DMS53 treated with DMSO at 0.1 percent for 48 hours (cell line): ENCODE measurements at regions not wholly inside any gene's neighbourhood (a gene's known extent, or its start where the extent isn't known, plus 50 kb on each side); places are given as distances from the start of the nearest gene placed in this dataset.

Experiments
- DNase-seq: peaks from one replicate; lab custom pipeline; 2025; ENCODE audit not compliant: unreplicated experiment; lab: John Stamatoyannopoulos, UW

DNA sequence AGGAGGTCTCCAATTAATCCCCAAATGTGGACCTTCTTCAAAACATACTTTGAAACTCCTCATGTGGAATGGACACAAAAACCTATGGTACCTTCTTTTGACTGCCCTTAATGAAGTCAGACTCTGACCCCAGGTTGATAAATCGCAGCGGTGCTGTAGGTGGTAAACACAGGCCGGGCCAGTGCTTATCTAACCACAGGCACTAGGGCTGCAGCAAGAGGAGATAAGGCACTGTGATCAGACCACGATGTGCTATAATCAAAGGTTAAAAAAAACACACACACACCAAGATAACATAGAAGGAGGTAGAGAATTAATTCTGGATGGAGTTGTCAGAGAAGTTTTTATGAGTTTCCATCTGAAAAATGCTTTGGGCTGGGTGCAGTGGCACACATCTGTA is 52.3 kb upstream of the SIPA1L2 start:
- no peak for DNase-seq

DNA sequence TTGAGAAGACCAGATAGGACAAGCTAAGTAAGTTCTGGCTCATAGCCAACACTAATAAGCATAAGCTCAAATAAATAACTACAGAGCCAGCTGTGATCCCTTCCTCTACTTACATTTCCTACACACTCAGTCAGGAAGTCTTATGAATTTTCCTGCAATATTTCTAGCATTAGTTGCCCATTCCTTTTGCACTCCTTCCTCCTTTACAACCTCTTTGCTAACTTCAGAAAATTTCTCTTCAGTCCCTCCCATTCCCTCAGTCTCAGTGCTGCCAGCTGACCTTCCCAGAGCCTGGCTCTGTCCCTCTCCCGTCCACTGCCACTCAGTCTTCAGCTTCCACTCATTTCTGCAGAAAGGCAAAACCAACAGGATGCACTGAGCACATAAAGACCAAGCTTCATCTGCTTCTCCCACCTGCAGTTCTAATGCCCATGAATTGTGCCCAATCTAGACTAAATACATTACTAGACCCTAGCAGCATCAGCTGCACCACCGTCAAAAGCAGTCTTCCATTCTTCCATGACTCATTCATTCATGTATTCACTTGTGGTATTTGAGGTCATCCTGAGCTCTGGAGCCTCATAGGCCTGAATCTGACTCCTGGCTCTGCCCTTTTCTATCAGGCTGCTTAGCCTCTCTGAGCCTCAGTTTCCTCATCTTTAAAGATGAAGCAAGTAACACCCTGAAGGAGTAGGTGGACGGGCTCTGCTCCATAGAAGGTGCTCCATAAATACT is 54.6 kb upstream of the SIPA1L2 start:
- DNase-seq = no peak

DNA sequence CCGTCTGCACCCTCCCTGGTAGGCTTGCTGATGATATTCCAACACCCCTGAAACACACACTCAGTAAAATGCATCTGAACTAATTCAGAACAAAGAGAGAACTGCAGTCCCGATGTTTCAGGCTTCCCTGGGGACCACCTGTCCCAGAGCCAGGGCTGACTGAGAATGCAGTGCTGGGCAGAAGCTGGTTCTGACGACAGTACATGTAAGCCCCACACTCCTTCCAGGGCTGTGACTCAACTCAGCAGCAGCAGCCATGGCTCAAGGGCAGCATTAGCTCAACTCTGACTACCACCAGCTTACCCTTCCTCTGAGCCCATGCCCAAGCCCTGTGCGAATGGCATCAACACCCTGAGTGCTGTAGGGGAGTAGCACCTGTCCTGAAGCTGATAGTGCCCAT is 56.4 kb upstream of the SIPA1L2 start:
- no peak for DNase-seq

DNA sequence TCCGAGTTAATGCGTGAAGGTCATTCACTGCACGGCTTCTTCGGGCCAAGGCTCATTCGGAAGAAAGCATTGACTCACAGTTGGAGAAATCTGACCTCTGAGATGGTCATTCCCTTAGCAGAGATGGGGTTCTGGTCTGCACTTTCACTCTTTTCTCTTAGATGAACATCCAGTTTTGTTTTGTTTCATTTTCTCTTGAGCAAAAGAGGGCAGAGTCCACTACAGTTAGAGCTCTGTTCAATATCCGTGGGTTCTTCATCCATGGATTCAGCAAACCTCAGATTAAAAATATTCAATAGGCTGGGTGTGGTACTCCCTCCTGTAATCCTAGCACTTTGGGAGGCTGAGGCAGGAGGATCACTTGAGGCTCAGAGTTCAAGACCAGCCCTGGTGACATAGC is 57.4 kb upstream of the SIPA1L2 start:
- no peak for DNase-seq

DNA sequence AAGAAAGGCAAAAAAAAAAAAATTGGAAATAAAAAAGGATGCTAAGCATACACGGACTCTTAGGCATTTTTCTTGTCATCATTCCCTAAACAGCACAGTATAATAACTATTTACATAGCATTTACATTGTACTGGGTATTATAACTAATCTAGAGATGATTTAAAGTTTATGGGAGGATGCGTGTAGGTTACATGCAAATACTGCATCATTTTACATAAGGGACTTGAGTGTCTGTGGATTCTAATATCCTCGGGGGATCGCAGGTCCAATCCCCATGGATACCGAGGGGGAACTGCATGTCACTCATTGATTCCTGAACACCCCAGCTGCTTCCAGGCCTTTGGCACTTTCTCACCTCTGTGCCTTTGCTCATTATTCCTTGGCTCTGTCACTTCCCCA is 57.8 kb upstream of the SIPA1L2 start:
- no peak for DNase-seq

DNA sequence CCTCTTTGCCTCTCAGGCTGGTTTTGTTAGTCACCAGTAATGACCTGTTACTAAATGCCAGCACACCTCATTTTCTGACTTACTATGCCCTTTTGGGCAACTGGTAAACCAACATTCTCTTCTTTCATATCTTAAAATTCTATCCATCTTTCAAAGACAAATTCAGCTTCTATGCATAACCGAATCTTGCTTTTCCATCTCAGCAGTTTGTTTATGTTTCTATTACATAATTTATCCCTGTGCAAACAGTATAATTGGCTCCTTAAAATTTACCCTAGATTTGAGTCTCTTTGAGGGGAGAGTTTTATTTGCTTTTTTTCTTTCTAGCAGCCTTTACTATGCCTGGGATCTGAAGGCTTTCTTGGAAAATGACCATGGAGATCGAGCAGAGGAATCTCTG is 58.5 kb upstream of the SIPA1L2 start:
- DNase-seq = no peak

DNA sequence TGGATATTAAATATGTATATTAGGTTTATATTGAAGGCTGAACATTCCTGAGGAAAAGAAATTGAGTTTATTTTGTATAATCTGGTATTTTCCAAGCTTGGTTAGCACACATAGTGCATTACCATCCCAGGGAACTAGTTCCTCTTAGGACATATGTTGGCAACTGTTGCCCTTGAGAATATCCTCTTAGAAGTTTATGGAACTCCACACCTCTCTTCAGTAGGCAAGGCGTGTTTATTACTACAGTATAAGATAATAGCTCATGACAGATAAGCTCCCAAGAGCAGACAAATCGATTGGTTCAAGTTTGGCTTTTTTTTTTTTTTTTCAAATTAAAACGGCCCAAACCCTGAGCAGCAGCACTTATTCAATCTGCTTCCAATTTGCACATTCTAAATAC is 59.8 kb upstream of the SIPA1L2 start:
- DNase-seq = no peak

DNA sequence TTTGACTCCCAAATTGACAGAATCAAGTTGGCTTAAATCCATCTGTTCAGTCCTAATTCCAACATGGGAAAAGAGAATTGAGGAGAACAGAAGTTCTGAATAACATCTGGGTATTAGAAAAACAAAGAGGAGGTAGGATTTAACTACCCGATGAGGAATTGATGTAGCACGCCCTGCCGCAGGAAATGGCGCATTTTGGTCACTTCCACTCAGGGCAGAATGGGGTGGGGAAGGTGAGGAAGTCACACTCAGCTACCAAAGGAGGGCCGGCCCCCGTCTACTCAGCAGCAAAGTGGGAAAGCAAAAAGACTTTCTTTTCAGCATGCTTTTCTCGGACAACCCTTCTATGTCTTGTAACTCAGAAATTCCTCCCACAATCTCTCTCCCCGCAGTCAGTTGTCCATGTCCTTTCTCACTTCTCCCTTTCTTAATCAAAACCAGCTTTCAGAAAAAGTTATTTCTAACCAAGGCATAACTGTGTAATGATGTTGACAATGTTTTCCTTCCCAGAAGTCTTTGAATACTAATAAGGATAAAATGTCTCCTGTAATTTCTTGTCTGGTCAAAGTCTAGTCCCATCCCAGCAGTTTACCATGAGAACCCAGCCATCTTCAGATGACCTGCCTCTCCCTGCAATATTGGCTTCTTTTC is 60.5 kb upstream of the SIPA1L2 start:
- DNase-seq = no peak

DNA sequence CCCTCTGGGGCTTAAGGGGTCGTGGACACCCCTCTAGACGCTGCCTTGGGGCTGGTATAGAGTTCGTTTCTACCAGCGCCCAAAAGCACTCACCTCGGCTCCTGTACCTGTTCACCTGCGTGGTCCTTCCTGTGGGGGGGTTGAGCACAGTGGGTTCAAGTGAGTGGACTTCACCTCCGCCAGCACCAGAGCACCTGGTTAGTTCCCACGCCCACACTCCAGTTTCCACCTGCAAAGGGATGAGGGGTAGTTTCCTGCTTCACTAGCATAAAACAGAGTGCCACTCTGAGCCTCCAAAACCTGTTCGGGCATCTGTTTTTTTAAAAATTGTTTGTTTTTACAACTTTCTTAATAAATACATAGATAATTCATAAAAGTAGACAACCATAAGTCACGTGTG is 64.5 kb upstream of the SIPA1L2 start:
- no peak for DNase-seq

DNA sequence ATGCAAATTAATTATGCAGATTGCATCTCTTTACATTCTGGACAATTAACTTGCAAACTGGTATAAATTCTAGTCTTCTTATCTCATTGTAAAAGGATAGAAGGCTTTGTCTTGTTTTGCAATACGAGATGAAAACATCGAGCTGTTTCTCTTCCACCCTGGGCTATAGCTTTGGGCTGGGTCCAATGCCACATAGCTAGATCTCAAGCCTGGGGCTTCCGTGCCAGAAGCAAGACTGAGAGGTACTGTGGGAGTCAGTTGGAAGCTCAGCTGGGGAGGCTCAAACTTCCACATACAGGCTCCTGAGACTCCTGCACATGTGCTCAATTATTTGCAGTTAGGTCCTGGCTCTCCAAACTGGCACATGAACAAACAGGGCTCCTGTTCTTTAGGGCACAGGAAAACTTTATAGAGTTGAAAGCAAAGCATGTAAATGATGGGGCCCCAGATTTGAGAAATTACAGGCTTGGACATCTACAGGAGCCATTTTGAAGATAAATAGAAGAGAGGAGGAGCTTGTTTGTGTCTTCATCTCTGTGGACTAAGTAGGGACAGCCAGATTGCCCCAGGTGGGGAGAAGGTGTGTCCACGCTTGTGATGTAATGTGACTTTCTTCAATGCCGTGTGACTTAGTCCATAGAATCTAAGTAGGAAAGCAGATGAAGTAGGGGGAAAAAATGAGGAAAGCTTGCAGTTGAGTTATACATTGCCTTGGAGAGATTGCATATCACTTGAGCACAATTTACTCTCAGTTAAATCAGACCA is 65.9 kb upstream of the SIPA1L2 start:
- DNase-seq = no peak

DNA sequence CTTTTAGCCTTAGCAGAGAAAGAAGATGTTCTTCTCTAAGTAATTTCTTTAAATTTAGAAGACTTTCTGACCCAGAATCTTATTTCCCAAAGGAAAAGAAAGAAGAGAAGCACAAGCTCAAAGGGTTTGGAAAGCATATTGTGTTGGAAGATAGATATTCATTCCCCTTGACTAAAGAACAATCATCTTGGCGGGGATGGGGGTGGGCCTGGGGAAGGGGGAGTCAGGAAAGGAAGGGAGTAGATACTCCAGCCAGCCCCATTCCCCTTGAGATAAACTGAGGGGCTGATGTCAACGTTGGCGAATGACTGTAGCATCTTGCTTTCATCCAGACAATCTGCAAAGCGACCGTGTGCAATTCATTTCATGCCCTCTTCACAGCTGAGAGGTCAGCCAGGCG is 66.5 kb upstream of the SIPA1L2 start:
- DNase-seq = no peak

DNA sequence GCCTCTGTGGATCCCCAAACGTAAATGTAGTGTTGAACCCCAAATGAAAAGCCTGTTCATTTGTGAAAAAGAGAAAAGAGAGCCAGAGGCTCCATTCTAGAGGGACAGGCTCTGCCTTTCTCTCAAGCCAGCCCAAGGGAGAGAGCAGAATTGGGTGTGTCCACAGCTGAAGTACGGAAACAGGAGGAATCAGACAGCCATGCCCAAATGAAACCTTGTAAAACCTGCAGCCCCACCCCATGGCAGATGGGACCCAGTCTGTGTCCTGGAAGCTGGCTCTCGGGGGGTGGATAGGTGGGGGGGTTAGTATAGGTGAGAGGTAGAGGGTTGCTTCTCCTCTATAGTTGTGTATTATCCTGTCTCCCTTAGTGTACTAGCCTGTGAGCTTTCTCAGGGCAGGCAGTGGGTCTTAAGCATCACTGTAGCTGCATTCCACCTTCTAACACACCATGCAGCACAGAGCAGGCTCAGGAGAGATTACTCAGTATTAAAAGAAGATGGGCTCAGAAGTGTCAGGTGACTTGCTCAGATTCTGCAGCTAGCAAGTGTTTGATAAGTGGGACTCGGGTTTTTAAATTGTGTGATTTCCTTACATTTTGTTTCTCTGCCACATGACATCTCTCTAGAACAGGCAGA is 67.4 kb upstream of the SIPA1L2 start:
- DNase-seq = no peak

DNA sequence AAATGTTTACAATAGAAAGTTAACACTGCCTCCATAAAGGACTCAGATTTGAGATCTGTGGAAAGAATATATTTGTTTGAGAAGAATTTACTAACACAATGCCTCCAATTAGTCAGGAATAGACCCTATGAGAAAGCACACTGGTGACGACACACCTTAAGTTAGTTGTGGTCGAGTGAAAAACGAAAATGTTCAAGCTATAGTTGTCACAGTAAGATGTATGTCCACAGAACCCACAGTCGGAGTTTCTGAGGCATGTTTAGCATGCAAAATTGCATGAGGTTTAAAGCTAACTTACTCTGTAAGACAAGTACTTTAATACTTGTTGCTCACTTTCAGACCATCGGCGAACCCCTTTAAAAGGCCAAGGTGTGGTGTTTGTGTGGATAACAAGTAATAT is 69.9 kb upstream of the SIPA1L2 start:
- DNase-seq = no peak

DNA sequence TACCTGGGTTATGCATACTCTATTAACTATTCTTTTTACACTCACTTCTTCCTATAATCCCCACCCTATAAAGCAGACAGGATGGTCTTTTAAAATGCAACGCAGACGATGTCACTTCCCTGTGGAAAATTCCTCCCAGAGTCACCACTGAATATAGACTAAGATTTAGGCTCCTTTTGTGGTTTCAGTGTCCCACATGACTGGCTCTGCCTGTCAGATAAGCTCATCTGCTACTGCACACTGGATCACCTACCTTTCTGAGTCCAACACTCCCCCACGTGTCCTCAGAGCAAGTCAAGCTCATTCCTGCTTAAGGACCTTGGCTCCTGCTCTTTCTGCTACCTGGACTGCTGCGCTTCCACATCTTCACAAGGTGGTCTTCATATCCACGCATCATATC is 73.0 kb upstream of the SIPA1L2 start:
- DNase-seq = no peak

DNA sequence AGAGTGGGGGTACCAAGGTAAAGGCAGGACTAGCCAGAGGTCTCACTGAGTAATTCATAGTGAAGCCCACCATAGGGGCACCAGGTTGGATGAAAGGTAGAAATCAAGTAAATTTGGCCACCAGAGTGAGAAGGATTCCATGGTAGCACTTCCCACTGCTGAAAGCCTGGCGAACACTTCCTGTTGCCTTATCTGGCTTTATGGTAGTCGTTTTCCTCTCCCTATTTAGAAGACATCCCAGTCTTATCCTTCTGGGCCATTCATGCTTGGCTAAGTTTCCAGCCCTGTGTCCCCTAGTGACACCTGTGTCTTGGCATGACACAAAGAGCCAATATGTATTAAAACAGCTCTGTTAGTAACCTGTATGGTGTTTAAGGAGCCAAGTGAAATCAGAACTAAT is 74.3 kb upstream of the SIPA1L2 start:
- DNase-seq = no peak

DNA sequence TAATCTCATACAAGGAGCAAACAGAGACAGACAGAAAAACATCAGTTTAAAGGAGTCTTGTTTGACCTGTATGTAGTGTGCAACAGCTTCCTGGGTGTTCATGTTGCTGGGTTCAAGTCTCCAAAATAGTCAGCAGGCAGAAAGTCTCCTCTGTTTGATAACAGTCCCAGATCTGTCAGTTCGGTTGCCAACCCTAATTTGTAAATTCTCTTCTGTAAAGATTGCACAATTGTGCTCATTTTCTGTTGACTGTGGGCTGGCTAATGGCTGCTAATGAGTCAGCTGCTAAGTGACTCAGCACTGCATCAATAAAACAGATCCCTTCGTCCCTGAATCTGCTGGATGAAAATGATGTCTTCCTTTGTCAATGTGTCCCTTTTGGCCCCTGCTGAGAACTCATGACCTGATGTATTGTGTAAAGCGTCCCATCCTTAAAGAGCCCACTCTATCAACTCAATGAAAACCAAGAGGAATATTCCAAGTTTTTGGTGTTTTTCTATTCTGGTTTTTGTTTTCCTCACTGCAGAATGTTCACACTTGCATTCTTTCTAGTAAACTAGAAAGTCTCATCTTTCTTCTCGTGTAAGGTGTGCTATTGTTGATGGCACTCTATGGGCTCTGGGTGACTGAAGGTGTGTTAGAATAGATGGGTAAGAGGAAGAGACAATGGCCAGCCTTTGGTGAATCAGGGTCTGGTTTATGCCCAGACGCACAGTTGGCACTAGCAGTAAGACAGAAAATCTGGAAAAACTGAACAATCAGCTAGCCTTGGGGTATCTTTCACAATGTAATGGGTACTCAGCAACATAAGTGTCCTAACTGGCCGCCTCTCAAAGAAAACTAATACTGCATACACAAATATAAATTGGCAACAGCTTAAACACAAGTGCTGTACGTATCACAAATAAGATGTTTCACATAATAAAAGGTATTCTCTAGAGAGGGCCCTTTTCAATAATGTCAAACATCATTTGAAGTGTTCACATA is 75.1 kb upstream of the SIPA1L2 start:
- DNase-seq = peak; percentile 72

DNA sequence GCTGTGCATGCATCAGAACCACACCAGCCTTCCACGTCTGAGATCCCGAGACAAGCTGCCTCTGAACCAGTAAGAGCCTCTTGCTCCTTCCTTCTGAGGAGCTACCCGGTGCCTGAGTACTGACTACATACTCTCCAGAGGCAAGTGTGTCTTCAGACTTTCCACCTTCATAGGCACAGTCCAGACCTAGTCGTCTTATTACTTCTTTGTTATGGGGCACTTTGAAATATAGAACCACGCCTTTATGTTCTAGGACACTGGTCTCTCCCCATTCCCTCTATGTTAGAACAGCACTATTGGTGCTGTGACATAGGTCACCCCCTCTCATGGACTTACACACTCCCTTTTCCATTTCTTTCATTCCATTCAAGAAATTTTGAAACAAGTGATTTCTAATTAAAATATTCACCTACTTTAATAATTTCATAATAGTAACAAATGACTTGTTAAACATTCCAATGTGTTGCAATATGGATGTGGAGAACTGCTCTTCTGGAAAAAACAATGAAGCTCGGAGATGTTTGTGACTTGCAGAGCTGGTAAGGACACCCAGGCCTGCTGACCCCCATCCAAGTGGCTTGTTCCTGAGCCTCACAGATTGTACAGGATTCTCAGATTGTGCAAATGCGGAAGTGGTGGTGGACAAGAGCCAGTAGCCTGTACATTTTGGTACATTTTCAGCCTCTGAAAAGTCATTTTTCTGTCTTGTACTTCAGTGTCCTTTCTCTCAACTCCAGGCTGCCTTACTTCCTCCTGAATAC is 76.1 kb upstream of the SIPA1L2 start:
- no peak for DNase-seq

DNA sequence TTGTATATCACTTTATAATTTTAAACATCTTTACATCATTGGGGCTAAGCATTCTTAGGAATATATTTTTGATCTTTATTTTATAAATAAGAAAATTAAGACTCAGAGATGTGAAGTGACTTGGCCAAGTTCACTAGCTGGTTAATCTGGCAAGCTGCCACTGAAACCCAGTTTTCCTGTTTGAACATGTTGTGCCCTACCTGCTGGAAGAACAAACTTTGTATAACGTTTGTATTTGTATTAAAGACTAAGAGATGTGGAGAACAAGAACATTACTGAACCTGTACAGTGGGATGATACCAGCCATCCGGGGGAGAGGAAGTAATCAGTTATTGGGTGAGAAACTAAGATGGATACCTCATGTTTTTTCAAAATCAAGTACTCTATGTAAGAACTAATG is 77.2 kb upstream of the SIPA1L2 start:
- DNase-seq = no peak

DNA sequence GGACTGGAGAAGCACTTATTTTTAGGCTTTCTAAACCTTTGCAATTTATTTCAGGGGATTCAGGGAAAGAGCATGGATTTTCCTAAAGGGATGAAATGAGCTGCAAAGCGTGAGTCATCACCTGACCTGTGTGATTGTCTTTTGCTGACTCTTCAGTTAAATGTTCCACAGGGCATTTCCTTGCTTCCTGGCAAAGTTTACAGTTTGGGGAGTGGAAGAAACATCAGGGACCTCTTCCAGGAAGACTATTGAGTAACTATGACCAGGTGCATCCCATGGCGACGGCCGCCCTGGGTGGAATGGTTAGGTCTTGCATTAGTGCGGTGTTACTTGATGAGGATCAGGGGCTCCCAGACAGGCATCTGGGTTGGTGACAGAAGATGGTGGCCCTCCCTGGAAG is 79.5 kb upstream of the SIPA1L2 start:
- DNase-seq = no peak

DNA sequence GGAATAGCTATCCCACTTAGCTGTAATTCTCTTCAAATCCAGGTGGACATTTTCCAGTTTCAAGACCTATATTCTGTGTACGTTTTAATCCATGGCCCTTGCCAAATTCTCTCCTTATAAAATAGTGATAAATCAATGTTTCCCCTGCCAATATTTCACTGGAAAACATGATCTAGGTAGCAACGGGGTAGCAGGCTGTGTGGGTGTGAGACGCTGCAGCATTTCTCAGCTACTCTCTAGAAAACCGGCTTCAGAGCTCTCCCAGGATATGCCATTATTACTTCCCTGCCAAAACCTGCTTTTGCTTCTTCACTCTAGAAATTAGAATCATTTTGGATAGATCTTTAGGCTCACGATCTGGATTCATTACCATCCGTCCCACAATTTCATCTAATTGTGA is 82.1 kb upstream of the SIPA1L2 start:
- DNase-seq = no peak
